HEK293 (cell line): ENCODE measurements at regions not wholly inside any gene's neighbourhood (a gene's known extent, or its start where the extent isn't known, plus 50 kb on each side); places are given as distances from the start of the nearest gene placed in this dataset.
A peak's percentile ranks its signal among the peaks of the same experiment; 100 is the strongest.

ENCODE experiments used
- CTCF ChIA-PET: fragments of 350-600 bp; formaldehyde crosslinking; extraction: SDS; loops from one replicate; lab custom pipeline; 2021; ENCODE audit warnings: antibody characterized with exemption; lab: Yijun Ruan, JAX
- POLR2A ChIA-PET: fragments of 300-600 bp; formaldehyde crosslinking; extraction: SDS; loops from one replicate; lab custom pipeline; 2020; ENCODE audit warnings: antibody characterized with exemption, inconsistent platforms; lab: Yijun Ruan, JAX
- H3K27ac ChIP-seq: fragments of 200-500 bp; sonication (Bioruptor generic); 2 replicates; pipeline ENCODE4 v1.5.1; 2014; ENCODE audit warnings: low read depth, low read length, control low read depth, inconsistent platforms; ENCODE audit errors: extremely low read depth
- H3K36me3 ChIP-seq, 2 experiments: fragments of 200-500 bp in 1 of 2; sonication (Bioruptor generic) in 1 of 2; 1 replicate in 1 of 2; 2 replicates in 1 of 2; pipeline ENCODE4 v1.5.1; 2014 to 2017; ENCODE audit warnings: inconsistent platforms in 2 of 2, low read length in 2 of 2; ENCODE audit not compliant: control insufficient read depth in 2 of 2, insufficient read depth in 1 of 2
- H3K4me1 ChIP-seq: fragments of 200-500 bp; sonication (Bioruptor generic); 2 replicates; pipeline ENCODE4 v1.5.1; 2014; ENCODE audit warnings: mild to moderate bottlenecking, low read length, inconsistent platforms; ENCODE audit not compliant: control insufficient read depth, insufficient read depth
- H3K4me3 ChIP-seq: 2 replicates; pipeline ENCODE4 v1.5.1; 2011; ENCODE audit warnings: low read depth, mild to moderate bottlenecking, control low read depth, low read length, moderate library complexity
- H3K9me3 ChIP-seq: fragments of 200-500 bp; sonication (Bioruptor generic); 2 replicates; pipeline ENCODE4 v1.5.1; 2014; ENCODE audit warnings: low read depth, low read length, inconsistent platforms; ENCODE audit not compliant: control insufficient read depth, insufficient read depth
- HOXC10 ChIP-seq: sonication (generic); formaldehyde crosslinking; IDR thresholded peaks from 2 replicates; pipeline ENCODE4 v1.8.1; 2023; ENCODE audit warnings: mild to moderate bottlenecking, missing genetic modification reagents
- OSR2 ChIP-seq: fragments of 450-650 bp; formaldehyde crosslinking; IDR thresholded peaks from 2 replicates; pipeline ENCODE4 v1.5.1; 2016; ENCODE audit warnings: missing biosample characterization, missing genetic modification characterization
- PBX3 ChIP-seq: sonication (generic); formaldehyde crosslinking; IDR thresholded peaks from 2 replicates; pipeline ENCODE4 v1.8.1; 2022; ENCODE audit warnings: mild to moderate bottlenecking, moderate library complexity, missing genetic modification reagents
- SP2 ChIP-seq: fragments of 450-650 bp; formaldehyde crosslinking; IDR thresholded peaks from 2 replicates; pipeline ENCODE4 v1.5.1; 2016; ENCODE audit warnings: missing biosample characterization, missing genetic modification characterization
- TRIM28 ChIP-seq: IDR thresholded peaks from 2 replicates; pipeline ENCODE4 v1.6.1; 2011; ENCODE audit warnings: low read length, control low read depth, borderline replicate concordance
- ZNF10 ChIP-seq: fragments of 450-650 bp; formaldehyde crosslinking; IDR thresholded peaks from 2 replicates; pipeline ENCODE4 v1.5.1; 2017; ENCODE audit warnings: missing biosample characterization, missing genetic modification characterization
- ZNF133 ChIP-seq: fragments of 450-650 bp; formaldehyde crosslinking; IDR thresholded peaks from 2 replicates; pipeline ENCODE4 v1.5.1; 2016; ENCODE audit warnings: missing biosample characterization, missing genetic modification characterization
- ZNF175 ChIP-seq: fragments of 450-650 bp; formaldehyde crosslinking; IDR thresholded peaks from 2 replicates; pipeline ENCODE4 v1.5.1; 2016; ENCODE audit warnings: missing biosample characterization, missing genetic modification characterization
- ZNF239 ChIP-seq: fragments of 450-650 bp; formaldehyde crosslinking; IDR thresholded peaks from 2 replicates; pipeline ENCODE4 v1.5.1; 2016; ENCODE audit warnings: missing biosample characterization, missing genetic modification characterization
- ZNF274 ChIP-seq, 2 experiments: fragments of 200-500 bp in 1 of 2; fragments of 450-650 bp in 1 of 2; sonication (Bioruptor generic) in 1 of 2; formaldehyde crosslinking in 1 of 2; IDR thresholded peaks; 2 replicates each; pipeline versions ENCODE4 v1.5.1 to v1.6.1; 2014 to 2016; ENCODE audit warnings: borderline replicate concordance in 1 of 2, inconsistent platforms in 1 of 2, low read length in 1 of 2, missing biosample characterization in 1 of 2, missing genetic modification characterization in 1 of 2
- ZNF366 ChIP-seq: fragments of 450-650 bp; formaldehyde crosslinking; conservative IDR thresholded peaks from 2 replicates; pipeline ENCODE4 v1.5.1; 2016; ENCODE audit warnings: missing biosample characterization, missing genetic modification characterization
- ZNF404 ChIP-seq: fragments of 450-650 bp; formaldehyde crosslinking; IDR thresholded peaks from 2 replicates; pipeline ENCODE4 v1.5.1; 2017; ENCODE audit warnings: missing biosample characterization, missing genetic modification characterization
- ZNF423 ChIP-seq: fragments of 450-650 bp; formaldehyde crosslinking; IDR thresholded peaks from 2 replicates; pipeline ENCODE4 v1.5.1; 2016; ENCODE audit warnings: missing biosample characterization, missing genetic modification characterization
- ZNF549 ChIP-seq: fragments of 450-650 bp; IDR thresholded peaks from 2 replicates; pipeline ENCODE4 v1.5.1; 2018; ENCODE audit warnings: missing biosample characterization, missing genetic modification characterization, mild to moderate bottlenecking, inconsistent platforms, moderate library complexity
- ZNF701 ChIP-seq: fragments of 450-650 bp; formaldehyde crosslinking; IDR thresholded peaks from 2 replicates; pipeline ENCODE4 v1.5.1; 2016; ENCODE audit warnings: missing biosample characterization, missing genetic modification characterization
- ZNF707 ChIP-seq: fragments of 450-650 bp; formaldehyde crosslinking; IDR thresholded peaks from 2 replicates; pipeline ENCODE4 v1.5.1; 2016; ENCODE audit warnings: missing biosample characterization, missing genetic modification characterization
- ZNF76 ChIP-seq: fragments of 450-650 bp; formaldehyde crosslinking; IDR thresholded peaks from 2 replicates; pipeline ENCODE4; 2016; ENCODE audit warnings: low read depth, missing biosample characterization, missing genetic modification characterization, borderline replicate concordance
- ZXDB ChIP-seq: fragments of 450-650 bp; formaldehyde crosslinking; IDR thresholded peaks from 2 replicates; pipeline ENCODE4 v1.5.1; 2016; ENCODE audit warnings: missing biosample characterization, missing genetic modification characterization
- TF ChIP-seq, protein P1 (sequence below): fragments of 450-650 bp; formaldehyde crosslinking; IDR thresholded peaks from 2 replicates; pipeline ENCODE4 v1.5.1; 2017; ENCODE audit warnings: missing biosample characterization, missing genetic modification characterization
- TF ChIP-seq, protein P2 (sequence below): fragments of 450-650 bp; formaldehyde crosslinking; IDR thresholded peaks from 2 replicates; pipeline ENCODE4 v1.5.1; 2016; ENCODE audit warnings: missing biosample characterization, missing genetic modification characterization
- TF ChIP-seq, protein P3 (sequence below): fragments of 450-650 bp; formaldehyde crosslinking; IDR thresholded peaks from 2 replicates; pipeline ENCODE4 v1.5.1; 2016; ENCODE audit warnings: missing biosample characterization, missing genetic modification characterization, borderline replicate concordance
- TF ChIP-seq, protein P4 (sequence below): fragments of 450-650 bp; formaldehyde crosslinking; IDR thresholded peaks from 2 replicates; pipeline ENCODE4 v1.5.1; 2016; ENCODE audit warnings: missing biosample characterization, missing genetic modification characterization
- TF ChIP-seq, protein P5 (sequence below): fragments of 450-650 bp; formaldehyde crosslinking; IDR thresholded peaks from 2 replicates; pipeline ENCODE4 v1.5.1; 2016; ENCODE audit warnings: missing biosample characterization, missing genetic modification characterization, borderline replicate concordance

GRCh38 chr15:38682861-38683260 is 118.2 kb upstream of the RASGRP1 start:
- Histone ChIP-seq H3K27ac (no peak overlapping the region), H3K9me3 (no peaks in the 10 kb centered on the region), H3K4me1 (no peaks in the 10 kb centered on the region), H3K36me3 (no peaks in the 10 kb centered on the region), H3K4me3 (no peak overlapping the region)
- CTCF ChIA-PET: interaction anchor here (0.6 to 3.1 kb wide), 18 partner anchors 8 to 1672 kb away, joined by 3 to 22 read pairs (median 3); no protein-coding TSS in a partner anchor
- TF ChIP-seq ZNF274 (IDR thresholded peaks at IDR 0.05; ENCODE audit: low read length) (no peak), ZNF274 (tag by site-specific recombination; IDR thresholded peaks at IDR 0.05; ENCODE audit: borderline replicate concordance) (no peak), ZNF239 (tag by site-specific recombination) (no peak), ZNF701 (no peak), ZNF76 (no peak), ZNF10 (tag by site-specific recombination) (no peak), ZXDB (no peak), ZNF366 (tag by site-specific recombination) (no peak), ZNF175 (tag by site-specific recombination) (no peak), HOXC10 (CRISPR knock-in tag) (no peak), OSR2 (tag by site-specific recombination) (no peak), ZNF423 (tag by site-specific recombination) (no peak)
- POLR2A ChIA-PET: no interaction called here

GRCh38 chr15:38683382-38684242 is 119.0 kb upstream of the RASGRP1 start:
- H3K4me3 ChIP-seq: no peak overlapping the region
- POLR2A ChIA-PET: no interaction called here
- CTCF ChIA-PET: interaction anchor here (0.6 to 3.1 kb wide), 26 partner anchors 7 to 1064 kb away, joined by 3 to 22 read pairs (median 3); partner anchors contain the start of gene RASGRP1
- TF ChIP-seq ZNF707: no peak
- TF ChIP-seq, protein P1, sequence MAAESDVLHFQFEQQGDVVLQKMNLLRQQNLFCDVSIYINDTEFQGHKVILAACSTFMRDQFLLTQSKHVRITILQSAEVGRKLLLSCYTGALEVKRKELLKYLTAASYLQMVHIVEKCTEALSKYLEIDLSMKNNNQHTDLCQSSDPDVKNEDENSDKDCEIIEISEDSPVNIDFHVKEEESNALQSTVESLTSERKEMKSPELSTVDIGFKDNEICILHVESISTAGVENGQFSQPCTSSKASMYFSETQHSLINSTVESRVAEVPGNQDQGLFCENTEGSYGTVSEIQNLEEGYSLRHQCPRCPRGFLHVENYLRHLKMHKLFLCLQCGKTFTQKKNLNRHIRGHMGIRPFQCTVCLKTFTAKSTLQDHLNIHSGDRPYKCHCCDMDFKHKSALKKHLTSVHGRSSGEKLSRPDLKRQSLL (tag by site-specific recombination): no peak
- TF ChIP-seq, protein P2, sequence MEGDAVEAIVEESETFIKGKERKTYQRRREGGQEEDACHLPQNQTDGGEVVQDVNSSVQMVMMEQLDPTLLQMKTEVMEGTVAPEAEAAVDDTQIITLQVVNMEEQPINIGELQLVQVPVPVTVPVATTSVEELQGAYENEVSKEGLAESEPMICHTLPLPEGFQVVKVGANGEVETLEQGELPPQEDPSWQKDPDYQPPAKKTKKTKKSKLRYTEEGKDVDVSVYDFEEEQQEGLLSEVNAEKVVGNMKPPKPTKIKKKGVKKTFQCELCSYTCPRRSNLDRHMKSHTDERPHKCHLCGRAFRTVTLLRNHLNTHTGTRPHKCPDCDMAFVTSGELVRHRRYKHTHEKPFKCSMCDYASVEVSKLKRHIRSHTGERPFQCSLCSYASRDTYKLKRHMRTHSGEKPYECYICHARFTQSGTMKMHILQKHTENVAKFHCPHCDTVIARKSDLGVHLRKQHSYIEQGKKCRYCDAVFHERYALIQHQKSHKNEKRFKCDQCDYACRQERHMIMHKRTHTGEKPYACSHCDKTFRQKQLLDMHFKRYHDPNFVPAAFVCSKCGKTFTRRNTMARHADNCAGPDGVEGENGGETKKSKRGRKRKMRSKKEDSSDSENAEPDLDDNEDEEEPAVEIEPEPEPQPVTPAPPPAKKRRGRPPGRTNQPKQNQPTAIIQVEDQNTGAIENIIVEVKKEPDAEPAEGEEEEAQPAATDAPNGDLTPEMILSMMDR: peak; percentile 29; the same call in 1 of the 2 replicates
- TF ChIP-seq ZNF549 (tag by site-specific recombination): no peak
- TF ChIP-seq, protein P3, sequence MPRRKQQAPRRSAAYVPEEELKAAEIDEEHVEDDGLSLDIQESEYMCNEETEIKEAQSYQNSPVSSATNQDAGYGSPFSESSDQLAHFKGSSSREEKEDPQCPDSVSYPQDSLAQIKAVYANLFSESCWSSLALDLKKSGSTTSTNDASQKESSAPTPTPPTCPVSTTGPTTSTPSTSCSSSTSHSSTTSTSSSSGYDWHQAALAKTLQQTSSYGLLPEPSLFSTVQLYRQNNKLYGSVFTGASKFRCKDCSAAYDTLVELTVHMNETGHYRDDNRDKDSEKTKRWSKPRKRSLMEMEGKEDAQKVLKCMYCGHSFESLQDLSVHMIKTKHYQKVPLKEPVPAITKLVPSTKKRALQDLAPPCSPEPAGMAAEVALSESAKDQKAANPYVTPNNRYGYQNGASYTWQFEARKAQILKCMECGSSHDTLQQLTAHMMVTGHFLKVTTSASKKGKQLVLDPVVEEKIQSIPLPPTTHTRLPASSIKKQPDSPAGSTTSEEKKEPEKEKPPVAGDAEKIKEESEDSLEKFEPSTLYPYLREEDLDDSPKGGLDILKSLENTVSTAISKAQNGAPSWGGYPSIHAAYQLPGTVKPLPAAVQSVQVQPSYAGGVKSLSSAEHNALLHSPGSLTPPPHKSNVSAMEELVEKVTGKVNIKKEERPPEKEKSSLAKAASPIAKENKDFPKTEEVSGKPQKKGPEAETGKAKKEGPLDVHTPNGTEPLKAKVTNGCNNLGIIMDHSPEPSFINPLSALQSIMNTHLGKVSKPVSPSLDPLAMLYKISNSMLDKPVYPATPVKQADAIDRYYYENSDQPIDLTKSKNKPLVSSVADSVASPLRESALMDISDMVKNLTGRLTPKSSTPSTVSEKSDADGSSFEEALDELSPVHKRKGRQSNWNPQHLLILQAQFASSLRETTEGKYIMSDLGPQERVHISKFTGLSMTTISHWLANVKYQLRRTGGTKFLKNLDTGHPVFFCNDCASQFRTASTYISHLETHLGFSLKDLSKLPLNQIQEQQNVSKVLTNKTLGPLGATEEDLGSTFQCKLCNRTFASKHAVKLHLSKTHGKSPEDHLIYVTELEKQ (tag by site-specific recombination): no peak
- TF ChIP-seq PBX3 (CRISPR knock-in tag): no peak
- no peak for TF ChIP-seq SP2 (tag by site-specific recombination)
- no peak for TF ChIP-seq ZNF133 (tag by site-specific recombination)
- TF ChIP-seq ZNF175 (tag by site-specific recombination): no peak
- TF ChIP-seq TRIM28: no peak
- no peak for TF ChIP-seq ZNF404 (tag by site-specific recombination)
- TF ChIP-seq, protein P4, sequence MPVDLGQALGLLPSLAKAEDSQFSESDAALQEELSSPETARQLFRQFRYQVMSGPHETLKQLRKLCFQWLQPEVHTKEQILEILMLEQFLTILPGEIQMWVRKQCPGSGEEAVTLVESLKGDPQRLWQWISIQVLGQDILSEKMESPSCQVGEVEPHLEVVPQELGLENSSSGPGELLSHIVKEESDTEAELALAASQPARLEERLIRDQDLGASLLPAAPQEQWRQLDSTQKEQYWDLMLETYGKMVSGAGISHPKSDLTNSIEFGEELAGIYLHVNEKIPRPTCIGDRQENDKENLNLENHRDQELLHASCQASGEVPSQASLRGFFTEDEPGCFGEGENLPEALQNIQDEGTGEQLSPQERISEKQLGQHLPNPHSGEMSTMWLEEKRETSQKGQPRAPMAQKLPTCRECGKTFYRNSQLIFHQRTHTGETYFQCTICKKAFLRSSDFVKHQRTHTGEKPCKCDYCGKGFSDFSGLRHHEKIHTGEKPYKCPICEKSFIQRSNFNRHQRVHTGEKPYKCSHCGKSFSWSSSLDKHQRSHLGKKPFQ: no peak
- TF ChIP-seq, protein P5, sequence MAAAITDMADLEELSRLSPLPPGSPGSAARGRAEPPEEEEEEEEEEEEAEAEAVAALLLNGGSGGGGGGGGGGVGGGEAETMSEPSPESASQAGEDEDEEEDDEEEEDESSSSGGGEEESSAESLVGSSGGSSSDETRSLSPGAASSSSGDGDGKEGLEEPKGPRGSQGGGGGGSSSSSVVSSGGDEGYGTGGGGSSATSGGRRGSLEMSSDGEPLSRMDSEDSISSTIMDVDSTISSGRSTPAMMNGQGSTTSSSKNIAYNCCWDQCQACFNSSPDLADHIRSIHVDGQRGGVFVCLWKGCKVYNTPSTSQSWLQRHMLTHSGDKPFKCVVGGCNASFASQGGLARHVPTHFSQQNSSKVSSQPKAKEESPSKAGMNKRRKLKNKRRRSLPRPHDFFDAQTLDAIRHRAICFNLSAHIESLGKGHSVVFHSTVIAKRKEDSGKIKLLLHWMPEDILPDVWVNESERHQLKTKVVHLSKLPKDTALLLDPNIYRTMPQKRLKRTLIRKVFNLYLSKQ (tag by site-specific recombination): no peak

More at GRCh38 chr15:38683382-38684242, 119.0 kb upstream of the RASGRP1 start:
- Histone ChIP-seq H3K36me3 (no peaks in the 10 kb centered on the region), H3K4me1 (no peaks in the 10 kb centered on the region), H3K27ac (no peak overlapping the region), H3K9me3 (no peaks in the 10 kb centered on the region)
